ENCODE measurements at regions not wholly inside any gene's neighbourhood (a gene's known extent, or its start where the extent isn't known, plus 50 kb on each side); places are given as distances from the start of the nearest gene placed in this dataset.

GRCh38 chr3:168604767-168605166 lies 509.0 kb upstream of the GOLIM4 start:
- no peak for TF ChIP-seq POLR2AphosphoS5 (IDR thresholded peaks at IDR 0.05; ENCODE audit: borderline replicate concordance, low read depth, low read length)
- no peak for TF ChIP-seq EZH2 (IDR thresholded peaks at IDR 0.05)
